ENCODE measurements at regions not wholly inside any gene's neighbourhood (a gene's known extent, or its start where the extent isn't known, plus 50 kb on each side); places are given as distances from the start of the nearest gene placed in this dataset.

- Histone ChIP-seq H3K4me1 (replicated peaks in 1 of 2) (no peaks in the 10 kb centered on the region), H3K27ac (no peak overlapping the region), H3K4me3 (no peak overlapping the region)
- 65 to 96% (median 80%) methylated on average over 3 to 4 of the region's 4 CpGs; no CpG with 5 or more reads in 1 of the 10 experiments for WGBS, 10 experiments
- no peak for ATAC-seq (replicated peaks in 6 of 8)
- in situ Hi-C loops (cut with MboI; ENCODE audit: low pct_unique_long_range_greater_than_20kb in 2 of 9, low sequenced_read_pairs in 9 of 9, unreplicated experiment in 9 of 9) = no loop called here
Observed at GRCh38 chr18:67865400-67865799, 348.9 kb upstream of the DSEL start.

GRCh38 chr18:67864677-67865340, 348.3 kb upstream of the DSEL start:
- Histone ChIP-seq H3K4me3 (no peak overlapping the region), H3K27ac (no peak overlapping the region), H3K4me1 (replicated peaks in 1 of 2) (no peaks in the 10 kb centered on the region)
- in situ Hi-C loops (cut with MboI; ENCODE audit: low pct_unique_long_range_greater_than_20kb in 2 of 9, low sequenced_read_pairs in 9 of 9, unreplicated experiment in 9 of 9) = no loop called here
- no peak for ATAC-seq (replicated peaks in 6 of 8)
- 8 to 97% (median 69%) methylated on average over 1 to 2 of the region's 2 CpGs for WGBS, 10 experiments

GRCh38 chr18:67862069-67862468, 345.5 kb upstream of the DSEL start:
- Histone ChIP-seq H3K4me3 (no peak overlapping the region), H3K27ac (no peak overlapping the region), H3K4me1 (replicated peaks in 1 of 2) (no peaks in the 10 kb centered on the region)
- in situ Hi-C loops (cut with MboI; ENCODE audit: low pct_unique_long_range_greater_than_20kb in 2 of 9, low sequenced_read_pairs in 9 of 9, unreplicated experiment in 9 of 9) = no loop called here
- WGBS, 10 experiments = 89 to 100% (median 100%) methylated on average over 1 of the region's 1 CpG; no CpG with 5 or more reads in 2 of the 10 experiments
- no peak for ATAC-seq (replicated peaks in 6 of 8)

GRCh38 chr18:67854340-67854739, 337.8 kb upstream of the DSEL start:
- H3K27ac ChIP-seq = no peak overlapping the region
- H3K4me1 ChIP-seq (replicated peaks in 1 of 2) = no peaks in the 10 kb centered on the region
- no peak for ATAC-seq (replicated peaks in 6 of 8)
- in situ Hi-C loops (cut with MboI; ENCODE audit: low pct_unique_long_range_greater_than_20kb in 2 of 9, low sequenced_read_pairs in 9 of 9, unreplicated experiment in 9 of 9) = no loop called here
- no peak overlapping the region for H3K4me3 ChIP-seq

- no peak for ATAC-seq (replicated peaks in 6 of 8)
- in situ Hi-C loops (cut with MboI; ENCODE audit: low pct_unique_long_range_greater_than_20kb in 2 of 9, low sequenced_read_pairs in 9 of 9, unreplicated experiment in 9 of 9) = no loop called here
- 100% methylated on average over 1 of the region's 4 CpGs; no CpG with 5 or more reads in 8 of the 10 experiments for WGBS, 10 experiments
Observed at GRCh38 chr18:67846422-67847098, 330.0 kb upstream of the DSEL start.

GRCh38 chr18:67845035-67845434, 328.5 kb upstream of the DSEL start:
- H3K4me1 ChIP-seq (replicated peaks in 1 of 2) = peaks cover 9 to 11% of the 10 kb centered on the region in 2 donors
- no peak overlapping the region for H3K4me3 ChIP-seq
- in situ Hi-C loops (cut with MboI; ENCODE audit: low pct_unique_long_range_greater_than_20kb in 2 of 9, low sequenced_read_pairs in 9 of 9, unreplicated experiment in 9 of 9) = no loop called here
- peak in 1 of 8 experiments; percentile 42 for ATAC-seq (replicated peaks in 6 of 8)
- H3K27ac ChIP-seq = no peak overlapping the region

More at GRCh38 chr18:67846422-67847098, 330.0 kb upstream of the DSEL start:
- H3K4me3 ChIP-seq = no peak overlapping the region
- H3K4me1 ChIP-seq (replicated peaks in 1 of 2) = no peaks in the 10 kb centered on the region
- no peak overlapping the region for H3K27ac ChIP-seq

- no peak overlapping the region for H3K27ac ChIP-seq
- H3K4me1 ChIP-seq (replicated peaks in 1 of 2) = peaks cover 9 to 12% of the 10 kb centered on the region in 2 donors
- in situ Hi-C loops (cut with MboI; ENCODE audit: low pct_unique_long_range_greater_than_20kb in 2 of 9, low sequenced_read_pairs in 9 of 9, unreplicated experiment in 9 of 9) = no loop called here
- 0 to 77% (median 19%) methylated on average over 1 to 5 of the region's 5 CpGs for WGBS, 10 experiments
- H3K4me3 ChIP-seq = no peak overlapping the region
- peak in 4 of 8 experiments; percentile 36 to 68 (median 52) for ATAC-seq (replicated peaks in 6 of 8)
Observed at GRCh38 chr18:67840379-67840778, 323.9 kb upstream of the DSEL start.

- WGBS, 10 experiments = 43 to 100% (median 92%) methylated on average over 2 of the region's 2 CpGs
- ATAC-seq (replicated peaks in 6 of 8) = no peak
Observed at GRCh38 chr18:67818432-67818831, 301.9 kb upstream of the DSEL start.

GRCh38 chr18:67815280-67815679, 298.8 kb upstream of the DSEL start:
- 40 to 100% (median 94%) methylated on average over 1 of the region's 1 CpG; no CpG with 5 or more reads in 4 of the 10 experiments for WGBS, 10 experiments
- H3K27ac ChIP-seq = no peak overlapping the region
- in situ Hi-C loops (cut with MboI; ENCODE audit: low pct_unique_long_range_greater_than_20kb in 2 of 9, low sequenced_read_pairs in 9 of 9, unreplicated experiment in 9 of 9) = no loop called here

More at GRCh38 chr18:67818432-67818831, 301.9 kb upstream of the DSEL start:
- no peak overlapping the region for H3K27ac ChIP-seq
- in situ Hi-C loops (cut with MboI; ENCODE audit: low pct_unique_long_range_greater_than_20kb in 2 of 9, low sequenced_read_pairs in 9 of 9, unreplicated experiment in 9 of 9) = no loop called here
- no peak overlapping the region for H3K4me3 ChIP-seq
- peaks cover 4 to 13% of the 10 kb centered on the region in 2 donors for H3K4me1 ChIP-seq (replicated peaks in 1 of 2)

GRCh38 chr18:67813380-67814028, 297.0 kb upstream of the DSEL start:
- in situ Hi-C loops (cut with MboI; ENCODE audit: low pct_unique_long_range_greater_than_20kb in 2 of 9, low sequenced_read_pairs in 9 of 9, unreplicated experiment in 9 of 9) = no loop called here
- no peak overlapping the region for H3K4me3 ChIP-seq
- WGBS, 10 experiments = 72 to 100% (median 89%) methylated on average over 2 to 4 of the region's 4 CpGs
- ATAC-seq (replicated peaks in 6 of 8) = no peak
- no peaks in the 10 kb centered on the region for H3K4me1 ChIP-seq (replicated peaks in 1 of 2)
- no peak overlapping the region for H3K27ac ChIP-seq

More at GRCh38 chr18:67815280-67815679, 298.8 kb upstream of the DSEL start:
- no peak overlapping the region for H3K4me3 ChIP-seq
- no peaks in the 10 kb centered on the region for H3K4me1 ChIP-seq (replicated peaks in 1 of 2)
- no peak for ATAC-seq (replicated peaks in 6 of 8)

- H3K27ac ChIP-seq = no peak overlapping the region
- 54 to 100% (median 85%) methylated on average over 1 to 6 of the region's 6 CpGs; no CpG with 5 or more reads in 1 of the 10 experiments for WGBS, 10 experiments
- H3K4me1 ChIP-seq (replicated peaks in 1 of 2) = no peaks in the 10 kb centered on the region
- in situ Hi-C loops (cut with MboI; ENCODE audit: low pct_unique_long_range_greater_than_20kb in 2 of 9, low sequenced_read_pairs in 9 of 9, unreplicated experiment in 9 of 9) = no loop called here
- ATAC-seq (replicated peaks in 6 of 8) = no peak
- no peak overlapping the region for H3K4me3 ChIP-seq
Observed at GRCh38 chr18:67805261-67805660, 288.7 kb upstream of the DSEL start.

GRCh38 chr18:67794521-67794920, 278.0 kb upstream of the DSEL start:
- 0 to 100% (median 71%) methylated on average over 1 to 2 of the region's 2 CpGs; no CpG with 5 or more reads in 2 of the 10 experiments for WGBS, 10 experiments
- Histone ChIP-seq H3K27ac (no peak overlapping the region), H3K4me3 (no peak overlapping the region), H3K4me1 (replicated peaks in 1 of 2) (no peaks in the 10 kb centered on the region)
- ATAC-seq (replicated peaks in 6 of 8) = no peak
- in situ Hi-C loops (cut with MboI; ENCODE audit: low pct_unique_long_range_greater_than_20kb in 2 of 9, low sequenced_read_pairs in 9 of 9, unreplicated experiment in 9 of 9) = no loop called here

- 30 to 100% (median 89%) methylated on average over 1 to 3 of the region's 3 CpGs for WGBS, 10 experiments
- in situ Hi-C loops (cut with MboI; ENCODE audit: low pct_unique_long_range_greater_than_20kb in 2 of 9, low sequenced_read_pairs in 9 of 9, unreplicated experiment in 9 of 9) = no loop called here
- Histone ChIP-seq H3K27ac (no peak overlapping the region), H3K4me3 (no peak overlapping the region), H3K4me1 (replicated peaks in 1 of 2) (no peaks in the 10 kb centered on the region)
- no peak for ATAC-seq (replicated peaks in 6 of 8)
Observed at GRCh38 chr18:67790527-67790926, 274.0 kb upstream of the DSEL start.

Data from motor neuron (in vitro differentiated cells).